Kidney epithelial cell (primary cell): ENCODE measurements at regions not wholly inside any gene's neighbourhood (a gene's known extent, or its start where the extent isn't known, plus 50 kb on each side); places are given as distances from the start of the nearest gene placed in this dataset.

Experiments used
- DNase-seq: peaks from one replicate; pipeline ENCODE4 v3.0.0-alpha.2; 2010; ENCODE audit warnings: low read depth
- H3K27me3 ChIP-seq: 2 replicates; pipeline ENCODE4 v1.6.0; 2011; ENCODE audit warnings: low read length; ENCODE audit not compliant: control insufficient read depth, insufficient read depth
- H3K36me3 ChIP-seq: 2 replicates; pipeline ENCODE4 v1.5.1; 2011; ENCODE audit warnings: low read length; ENCODE audit not compliant: control insufficient read depth, insufficient read depth
- H3K4me3 ChIP-seq: 2 replicates; pipeline ENCODE4 v1.5.1; 2011; ENCODE audit warnings: low read depth, mild to moderate bottlenecking, control low read depth, low read length
- TF ChIP-seq, protein P1 (sequence below): IDR thresholded peaks from 2 replicates; pipeline ENCODE4 v1.5.1; 2011; ENCODE audit warnings: mild to moderate bottlenecking, moderate library complexity, low read length, control low read depth, inconsistent platforms; ENCODE audit not compliant: insufficient read depth, poor library complexity, severe bottlenecking

DNA sequence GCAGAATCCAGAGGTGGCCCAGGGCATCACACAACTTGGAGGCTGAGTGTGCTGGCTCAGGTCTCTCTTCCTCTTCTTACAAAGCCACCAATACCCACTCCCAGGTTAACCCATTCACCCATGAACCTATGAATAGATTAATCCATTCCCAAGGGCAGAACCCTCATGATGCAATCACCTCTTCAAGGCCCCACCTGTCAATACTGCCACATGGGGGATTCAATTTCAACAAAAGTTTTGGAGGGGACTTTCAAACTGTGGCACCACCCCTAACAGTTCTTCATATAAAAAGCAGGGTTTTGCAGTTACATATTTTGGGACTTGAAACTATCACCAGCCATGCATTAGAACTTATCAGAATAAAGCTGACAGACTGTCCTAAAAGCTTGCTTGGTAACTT, 193.6 kb upstream of the RNF32 start:
- DNase-seq = no peak
- H3K4me3 ChIP-seq = no peak overlapping the region
- no peaks in the 10 kb centered on the region for H3K36me3 ChIP-seq
- TF ChIP-seq, protein P1, sequence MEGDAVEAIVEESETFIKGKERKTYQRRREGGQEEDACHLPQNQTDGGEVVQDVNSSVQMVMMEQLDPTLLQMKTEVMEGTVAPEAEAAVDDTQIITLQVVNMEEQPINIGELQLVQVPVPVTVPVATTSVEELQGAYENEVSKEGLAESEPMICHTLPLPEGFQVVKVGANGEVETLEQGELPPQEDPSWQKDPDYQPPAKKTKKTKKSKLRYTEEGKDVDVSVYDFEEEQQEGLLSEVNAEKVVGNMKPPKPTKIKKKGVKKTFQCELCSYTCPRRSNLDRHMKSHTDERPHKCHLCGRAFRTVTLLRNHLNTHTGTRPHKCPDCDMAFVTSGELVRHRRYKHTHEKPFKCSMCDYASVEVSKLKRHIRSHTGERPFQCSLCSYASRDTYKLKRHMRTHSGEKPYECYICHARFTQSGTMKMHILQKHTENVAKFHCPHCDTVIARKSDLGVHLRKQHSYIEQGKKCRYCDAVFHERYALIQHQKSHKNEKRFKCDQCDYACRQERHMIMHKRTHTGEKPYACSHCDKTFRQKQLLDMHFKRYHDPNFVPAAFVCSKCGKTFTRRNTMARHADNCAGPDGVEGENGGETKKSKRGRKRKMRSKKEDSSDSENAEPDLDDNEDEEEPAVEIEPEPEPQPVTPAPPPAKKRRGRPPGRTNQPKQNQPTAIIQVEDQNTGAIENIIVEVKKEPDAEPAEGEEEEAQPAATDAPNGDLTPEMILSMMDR = no peak
- no peaks in the 10 kb centered on the region for H3K27me3 ChIP-seq

- no peak for DNase-seq
- TF ChIP-seq, protein P1 = no peak
- H3K36me3 ChIP-seq = no peaks in the 10 kb centered on the region
These were observed 194.4 kb upstream of the RNF32 start for GRCh38 chr7:156445997-156446761.

GRCh38 chr7:156442516-156442915, 198.1 kb upstream of the RNF32 start:
- no peaks in the 10 kb centered on the region for H3K27me3 ChIP-seq
- H3K36me3 ChIP-seq = no peaks in the 10 kb centered on the region
- no peak for DNase-seq
- H3K4me3 ChIP-seq = no peak overlapping the region
- TF ChIP-seq, protein P1 = no peak

More at GRCh38 chr7:156445997-156446761, 194.4 kb upstream of the RNF32 start:
- no peaks in the 10 kb centered on the region for H3K27me3 ChIP-seq
- H3K4me3 ChIP-seq = no peak overlapping the region

DNA sequence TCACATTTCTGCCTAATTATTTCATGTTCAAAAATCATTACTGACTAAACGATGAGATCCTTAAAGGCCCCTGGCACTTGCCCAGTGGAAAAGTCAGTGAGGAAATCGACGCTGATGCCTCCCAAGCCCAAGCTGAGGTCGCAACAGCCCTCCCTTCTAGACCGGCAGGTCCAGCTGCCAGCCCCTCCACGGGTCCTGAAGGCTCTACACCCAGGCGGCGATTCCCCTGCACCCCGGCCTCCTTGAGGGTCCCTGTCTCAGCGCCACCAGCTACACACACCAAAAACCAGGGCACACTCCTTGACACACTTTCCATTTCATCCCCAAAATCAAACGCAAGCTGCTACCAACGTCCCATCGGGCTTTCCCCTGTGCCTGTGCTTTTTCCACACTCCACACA, 200.1 kb upstream of the RNF32 start:
- DNase-seq = no peak
- TF ChIP-seq, protein P1 = no peak
- Histone ChIP-seq H3K4me3 (no peak overlapping the region), H3K36me3 (no peaks in the 10 kb centered on the region), H3K27me3 (no peaks in the 10 kb centered on the region)

GRCh38 chr7:156438011-156438410, 202.6 kb upstream of the RNF32 start:
- TF ChIP-seq, protein P1 = no peak
- Histone ChIP-seq H3K36me3 (no peaks in the 10 kb centered on the region), H3K4me3 (no peak overlapping the region), H3K27me3 (no peaks in the 10 kb centered on the region)
- DNase-seq = no peak

DNA sequence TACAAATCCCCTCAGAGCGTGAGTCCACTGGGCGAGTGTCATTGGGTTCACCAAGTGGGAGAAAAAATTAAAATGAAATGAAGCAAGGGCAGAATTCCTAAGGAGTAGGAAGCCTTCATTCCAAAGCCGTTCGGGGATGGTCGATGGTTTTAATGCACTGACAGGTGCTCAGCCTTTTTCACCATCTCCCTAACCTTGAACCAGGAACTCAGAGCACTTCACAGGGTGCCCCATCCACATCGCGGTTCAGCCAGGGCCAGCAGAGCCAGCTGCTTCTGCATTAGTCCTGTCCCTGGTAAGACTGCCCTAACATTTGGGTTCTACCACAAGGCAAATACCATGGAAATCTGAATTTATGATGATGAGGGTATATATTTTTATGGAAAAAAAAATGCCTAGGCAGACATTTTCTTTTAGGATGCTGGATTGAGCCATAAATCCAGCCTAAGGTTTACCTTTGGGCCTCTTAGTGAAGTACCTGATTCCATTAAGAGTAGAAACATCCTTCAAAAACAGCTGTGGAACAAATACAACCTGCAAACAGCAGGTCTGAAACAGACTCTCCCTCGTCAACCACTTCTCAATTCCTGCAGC, 203.5 kb upstream of the RNF32 start:
- Histone ChIP-seq H3K4me3 (no peak overlapping the region), H3K27me3 (no peaks in the 10 kb centered on the region), H3K36me3 (no peaks in the 10 kb centered on the region)
- DNase-seq = no peak
- TF ChIP-seq, protein P1 = no peak
